HEK293T (cell line): ENCODE measurements at regions not wholly inside any gene's neighbourhood (a gene's known extent, or its start where the extent isn't known, plus 50 kb on each side); places are given as distances from the start of the nearest gene placed in this dataset.
"Not testable (repeated sequence)": the region's sequence is repeated elsewhere in the genome, so short reads cannot be mapped to it uniquely, and the experiment has no call there.

ENCODE experiments used
- CTCF ChIA-PET: fragments of 350-600 bp; formaldehyde crosslinking; extraction: SDS; loops from one replicate; lab custom pipeline; 2021; ENCODE audit warnings: antibody characterized with exemption, inconsistent platforms; lab: Yijun Ruan, JAX
- POLR2A ChIA-PET: fragments of 350-600 bp; formaldehyde crosslinking; extraction: SDS; loops from one replicate; lab custom pipeline; 2020; ENCODE audit warnings: antibody characterized with exemption, inconsistent platforms; lab: Yijun Ruan, JAX
- DNase-seq: peaks from one replicate; pipeline ENCODE4 v3.0.0; 2012; ENCODE audit warnings: mixed read lengths; ENCODE audit errors: extremely low spot score
- ARNT ChIP-seq: fragments of 450-650 bp; IDR thresholded peaks from 2 replicates; pipeline ENCODE4 v1.6.1; 2017; ENCODE audit warnings: mild to moderate bottlenecking
- BHLHE40 ChIP-seq: fragments of 450-650 bp; IDR thresholded peaks from 2 replicates; pipeline ENCODE4 v1.6.1; 2016; ENCODE audit warnings: mild to moderate bottlenecking, moderate library complexity, borderline replicate concordance
- CTBP1 ChIP-seq: fragments of 450-650 bp; IDR thresholded peaks from 2 replicates; pipeline ENCODE4 v1.6.1; 2016; ENCODE audit warnings: borderline replicate concordance
- ELF4 ChIP-seq: fragments of 450-650 bp; IDR thresholded peaks from 2 replicates; pipeline ENCODE4 v1.6.1; 2017; ENCODE audit warnings: antibody characterized with exemption
- FOXA1 ChIP-seq: fragments of 450-650 bp; IDR thresholded peaks from 2 replicates; pipeline ENCODE4 v1.6.1; 2016; ENCODE audit warnings: mild to moderate bottlenecking
- FOXK2 ChIP-seq: fragments of 450-650 bp; IDR thresholded peaks from 2 replicates; pipeline ENCODE4 v1.6.1; 2016; ENCODE audit warnings: mild to moderate bottlenecking
- FOXM1 ChIP-seq: fragments of 450-650 bp; IDR thresholded peaks from 2 replicates; pipeline ENCODE4 v1.6.1; 2017; ENCODE audit warnings: mild to moderate bottlenecking, borderline replicate concordance
- HDGF ChIP-seq: fragments of 450-650 bp; IDR thresholded peaks from 2 replicates; pipeline ENCODE4 v1.6.1; 2017; ENCODE audit warnings: antibody characterized with exemption, borderline replicate concordance
- L3MBTL2 ChIP-seq: fragments of 450-650 bp; conservative IDR thresholded peaks from 2 replicates; pipeline ENCODE4 v1.6.1; 2016; ENCODE audit warnings: mild to moderate bottlenecking
- LEF1 ChIP-seq: fragments of 450-650 bp; IDR thresholded peaks from 2 replicates; pipeline ENCODE4 v1.6.1; 2017; ENCODE audit warnings: mild to moderate bottlenecking, borderline replicate concordance
- NFRKB ChIP-seq: fragments of 450-650 bp; IDR thresholded peaks from 2 replicates; pipeline ENCODE4 v1.6.1; 2016; ENCODE audit warnings: mild to moderate bottlenecking, moderate library complexity
- SP1 ChIP-seq: fragments of 450-650 bp; IDR thresholded peaks from 2 replicates; pipeline ENCODE4 v1.6.1; 2017
- SUZ12 ChIP-seq: fragments of 450-650 bp; IDR thresholded peaks from 2 replicates; pipeline ENCODE4 v1.6.1; 2016; ENCODE audit warnings: mild to moderate bottlenecking
- TARDBP ChIP-seq: fragments of 450-650 bp; IDR thresholded peaks from 2 replicates; pipeline ENCODE4 v1.6.1; 2016
- ZNF384 ChIP-seq: fragments of 450-650 bp; IDR thresholded peaks from 2 replicates; pipeline ENCODE4 v1.6.1; 2016
- TF ChIP-seq, protein P1 (sequence below): fragments of 450-650 bp; IDR thresholded peaks from 2 replicates; pipeline ENCODE4 v1.6.1; 2016

DNA sequence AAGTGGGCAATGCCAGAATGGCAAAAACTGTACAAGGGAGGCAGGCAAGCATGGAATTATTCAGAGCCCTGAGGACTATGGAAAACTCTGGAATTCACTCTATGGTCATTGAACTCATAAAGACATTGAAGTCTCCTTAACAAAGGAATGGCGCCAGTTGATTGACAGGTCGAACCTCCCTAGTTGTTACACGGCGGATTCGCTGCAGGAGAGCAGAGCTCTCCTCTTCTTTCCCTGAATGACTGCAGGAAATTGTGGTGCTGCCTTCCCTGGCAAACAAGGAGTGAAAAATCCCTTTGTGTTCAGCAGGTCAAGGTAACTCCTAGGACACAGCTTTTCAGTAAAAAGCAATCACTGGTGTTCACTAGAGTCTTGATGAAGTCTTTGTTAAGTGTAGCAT, 732.8 kb upstream of the FRG1 start:
- no peak for DNase-seq
- POLR2A ChIA-PET, result no interaction called here
- CTCF ChIA-PET, result no interaction called here
- TF ChIP-seq L3MBTL2, result no peak

DNA sequence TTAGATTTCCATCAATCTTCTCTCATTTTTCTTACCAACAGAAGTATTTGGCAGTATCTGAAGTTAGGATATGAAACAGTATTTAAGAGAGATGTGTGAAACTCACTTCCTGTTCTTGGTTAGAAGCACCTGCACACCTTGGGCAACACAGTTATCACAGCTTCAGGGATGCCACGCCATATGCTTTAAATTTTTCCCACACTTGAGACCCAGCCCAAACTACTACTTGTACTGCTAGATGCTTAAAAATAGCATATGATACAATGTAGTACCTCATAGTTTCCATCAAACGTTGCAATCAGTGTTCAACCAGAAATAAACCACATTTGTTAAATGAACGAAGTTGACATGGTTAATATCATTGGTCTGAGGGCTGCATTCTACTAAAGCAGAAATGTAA, 725.1 kb upstream of the FRG1 start:
- ChIA-PET CTCF (no interaction called here), POLR2A (no interaction called here)
- DNase-seq, result no peak
- TF ChIP-seq TARDBP, result no peak
- TF ChIP-seq SUZ12, result no peak
- no peak for TF ChIP-seq HDGF
- no peak for TF ChIP-seq SP1
- TF ChIP-seq ZNF384, result no peak
- TF ChIP-seq, protein P1, sequence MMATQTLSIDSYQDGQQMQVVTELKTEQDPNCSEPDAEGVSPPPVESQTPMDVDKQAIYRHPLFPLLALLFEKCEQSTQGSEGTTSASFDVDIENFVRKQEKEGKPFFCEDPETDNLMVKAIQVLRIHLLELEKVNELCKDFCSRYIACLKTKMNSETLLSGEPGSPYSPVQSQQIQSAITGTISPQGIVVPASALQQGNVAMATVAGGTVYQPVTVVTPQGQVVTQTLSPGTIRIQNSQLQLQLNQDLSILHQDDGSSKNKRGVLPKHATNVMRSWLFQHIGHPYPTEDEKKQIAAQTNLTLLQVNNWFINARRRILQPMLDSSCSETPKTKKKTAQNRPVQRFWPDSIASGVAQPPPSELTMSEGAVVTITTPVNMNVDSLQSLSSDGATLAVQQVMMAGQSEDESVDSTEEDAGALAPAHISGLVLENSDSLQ, result no peak
- TF ChIP-seq NFRKB, result no peak
- TF ChIP-seq FOXA1, result no peak
- no peak for TF ChIP-seq BHLHE40
- TF ChIP-seq L3MBTL2, result no peak
- no peak for TF ChIP-seq ELF4
- TF ChIP-seq CTBP1, result no peak

DNA sequence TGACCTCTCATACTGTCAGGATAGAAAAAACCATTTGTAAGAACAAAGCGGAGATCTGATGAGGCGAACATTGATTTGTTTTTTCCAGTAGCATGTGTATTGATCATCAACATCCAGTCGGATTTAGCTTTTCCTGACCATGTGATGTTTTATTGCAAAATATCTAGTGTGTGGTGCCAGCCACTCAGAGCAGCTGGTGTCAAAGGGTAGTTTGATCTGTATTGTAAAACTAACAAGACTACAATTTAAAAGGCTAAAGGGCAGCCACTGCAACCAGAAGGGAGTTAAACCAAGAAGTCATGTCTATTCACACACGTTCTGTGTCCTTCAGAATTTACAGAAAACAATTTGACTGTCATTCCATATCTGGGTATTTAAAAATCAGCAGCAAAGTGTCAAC, 719.0 kb upstream of the FRG1 start:
- ChIA-PET CTCF (no interaction called here), POLR2A (no interaction called here)
- DNase-seq, result no peak
- no peak for TF ChIP-seq BHLHE40
- no peak for TF ChIP-seq TARDBP
- no peak for TF ChIP-seq ZNF384
- TF ChIP-seq, protein P1, result no peak
- TF ChIP-seq NFRKB, result no peak
- TF ChIP-seq LEF1, result no peak
- no peak for TF ChIP-seq SUZ12
- no peak for TF ChIP-seq ARNT
- no peak for TF ChIP-seq L3MBTL2
- TF ChIP-seq FOXK2, result no peak

DNA sequence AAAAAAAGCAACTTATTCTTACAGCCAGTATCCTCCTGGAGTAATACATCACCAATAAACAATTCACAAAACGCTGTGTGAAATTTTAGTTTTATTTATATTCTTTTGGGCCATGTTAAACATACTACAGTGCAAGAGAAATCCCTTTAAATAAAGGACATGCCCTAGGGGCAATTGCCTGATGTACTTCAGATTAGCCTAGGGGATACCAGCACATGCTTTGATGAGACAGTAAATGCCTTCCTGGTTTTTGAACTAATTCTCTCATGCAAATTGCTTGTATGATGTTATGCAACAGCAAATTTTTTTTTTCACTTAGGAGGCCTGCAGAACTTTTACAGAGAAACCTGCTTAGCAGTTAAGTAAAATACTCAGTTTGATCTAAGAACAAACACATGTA, 711.9 kb upstream of the FRG1 start:
- TF ChIP-seq FOXA1 (no peak), CTBP1 (no peak), L3MBTL2 (no peak), ZNF384 (no peak), TARDBP (no peak), NFRKB (no peak), SP1 (no peak), LEF1 (no peak), SUZ12 (no peak), BHLHE40 (no peak), ARNT (no peak), FOXK2 (no peak), ELF4 (no peak), HDGF (no peak)
- TF ChIP-seq, protein P1, result no peak
- POLR2A ChIA-PET, result no interaction called here
- no peak for DNase-seq
- CTCF ChIA-PET, result no interaction called here

DNA sequence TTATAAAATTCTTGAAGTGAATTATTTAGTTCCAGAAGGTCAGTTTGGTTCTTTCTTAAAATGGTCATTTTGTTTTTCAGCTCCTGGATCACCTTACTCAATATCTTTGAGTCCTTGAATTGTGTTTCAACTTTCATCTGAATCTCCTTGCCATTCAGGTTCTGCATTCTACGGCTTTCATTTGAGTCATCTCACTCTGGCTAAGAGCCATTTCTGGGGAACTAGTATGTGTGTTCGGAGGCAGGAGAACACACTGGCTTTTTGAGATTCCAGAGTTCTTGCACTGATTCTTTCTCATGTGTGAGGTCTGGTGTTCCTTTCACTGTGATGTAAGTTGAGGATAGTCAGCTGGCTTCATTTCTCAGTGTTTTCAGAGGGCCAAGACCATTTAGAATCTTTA, 708.4 kb upstream of the FRG1 start:
- ChIA-PET CTCF (no interaction called here), POLR2A (no interaction called here)
- no peak for TF ChIP-seq L3MBTL2
- TF ChIP-seq LEF1, result no peak
- no peak for TF ChIP-seq FOXM1
- no peak for DNase-seq

DNA sequence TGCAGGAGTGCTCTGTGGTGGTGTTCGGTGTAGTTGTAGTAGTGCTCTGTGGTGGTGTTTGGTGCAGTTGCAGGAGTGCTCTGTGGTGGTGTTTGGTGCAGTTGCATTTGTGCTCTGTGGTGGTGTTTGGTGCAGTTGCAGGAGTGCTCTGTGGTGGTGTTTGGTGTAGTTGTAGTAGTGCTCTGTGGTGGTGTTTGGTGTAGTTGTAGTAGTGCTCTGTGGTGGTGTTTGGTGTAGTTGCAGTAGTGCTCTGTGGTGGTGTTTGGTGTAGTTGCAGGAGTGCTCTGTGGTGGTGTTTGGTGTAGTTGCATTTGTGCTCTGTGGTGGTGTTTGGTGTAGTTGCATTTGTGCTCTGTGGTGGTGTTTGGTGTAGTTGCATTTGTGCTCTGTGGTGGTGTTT, 706.9 kb upstream of the FRG1 start:
- POLR2A ChIA-PET, CTCF ChIA-PET, DNase-seq: not testable (repeated sequence)

DNA sequence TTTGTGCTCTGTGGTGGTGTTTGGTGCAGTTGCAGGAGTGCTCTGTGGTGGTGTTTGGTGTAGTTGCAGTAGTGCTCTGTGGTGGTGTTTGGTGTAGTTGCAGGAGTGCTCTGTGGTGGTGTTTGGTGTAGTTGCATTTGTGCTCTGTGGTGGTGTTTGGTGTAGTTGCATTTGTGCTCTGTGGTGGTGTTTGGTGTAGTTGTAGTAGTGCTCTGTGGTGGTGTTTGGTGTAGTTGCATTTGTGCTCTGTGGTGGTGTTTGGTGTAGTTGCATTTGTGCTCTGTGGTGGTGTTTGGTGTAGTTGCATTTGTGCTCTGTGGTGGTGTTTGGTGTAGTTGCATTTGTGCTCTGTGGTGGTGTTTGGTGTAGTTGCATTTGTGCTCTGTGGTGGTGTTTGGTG, 705.7 kb upstream of the FRG1 start:
- DNase-seq, POLR2A ChIA-PET: not testable (repeated sequence)

DNA sequence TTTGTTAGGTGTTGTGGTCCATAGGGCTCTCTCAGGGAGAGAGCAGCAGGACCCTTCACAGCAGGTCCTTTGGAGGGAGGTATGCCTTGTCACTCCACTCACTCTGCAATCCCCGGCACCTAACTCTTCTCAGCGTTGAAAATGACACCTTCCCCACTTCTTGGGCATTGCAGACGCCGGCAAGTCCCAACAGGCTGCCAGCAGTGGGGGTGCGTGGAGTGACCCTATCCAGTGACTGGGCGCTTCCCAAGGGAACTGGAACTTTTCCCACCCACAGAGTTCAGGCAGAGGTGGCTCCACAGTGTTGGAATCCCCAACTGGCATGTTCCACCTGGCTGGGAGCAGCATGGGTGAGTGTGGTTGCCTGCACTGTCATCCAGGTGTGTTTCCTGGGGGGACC, 705.1 kb upstream of the FRG1 start:
- TF ChIP-seq CTBP1 (no peak), FOXK2 (no peak), NFRKB (no peak), ZNF384 (no peak), BHLHE40 (no peak), FOXA1 (no peak), ARNT (no peak), FOXM1 (no peak), TARDBP (no peak), HDGF (no peak), L3MBTL2 (no peak), LEF1 (no peak), SUZ12 (no peak), ELF4 (no peak), SP1 (no peak)
- TF ChIP-seq, protein P1, result no peak
- ChIA-PET CTCF (no interaction called here), POLR2A (no interaction called here)
- DNase-seq, result no peak

More for the DNA sequence above, 705.7 kb upstream of the FRG1 start:
- CTCF ChIA-PET, result not testable (repeated sequence)

DNA sequence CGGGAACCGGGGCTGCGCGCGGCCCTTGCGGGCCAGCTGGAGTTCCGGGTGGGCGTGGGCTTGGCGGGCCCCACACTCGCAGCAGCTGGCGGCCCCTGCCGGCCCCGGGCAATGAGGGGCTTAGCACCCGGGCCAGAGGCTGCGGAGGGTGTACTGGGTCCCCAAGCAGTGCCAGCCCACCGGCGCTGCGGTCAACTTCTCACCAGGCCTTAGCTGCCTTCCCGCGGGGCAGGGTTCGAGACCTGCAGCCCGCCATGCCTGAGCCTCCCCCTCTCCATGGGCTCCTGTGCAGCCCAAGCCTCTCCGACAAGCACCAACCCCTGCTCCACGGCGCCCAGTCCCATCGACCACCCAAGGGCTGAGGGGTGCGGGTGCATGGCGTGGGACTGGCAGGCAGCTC, 704.4 kb upstream of the FRG1 start:
- POLR2A ChIA-PET, result not testable (repeated sequence)

More for the DNA sequence above, 704.4 kb upstream of the FRG1 start:
- CTCF ChIA-PET, DNase-seq: not testable (repeated sequence)
